H9 (cell line): ENCODE measurements at regions not wholly inside any gene's neighbourhood (a gene's known extent, or its start where the extent isn't known, plus 50 kb on each side); places are given as distances from the start of the nearest gene placed in this dataset.
"Not testable (repeated sequence)": the region's sequence is repeated elsewhere in the genome, so short reads cannot be mapped to it uniquely, and the experiment has no call there.

Source experiments
- DNase-seq: peaks from one replicate; pipeline ENCODE4 v3.0.0-alpha.2; 2017
- H2AFZ ChIP-seq: one replicate; pipeline ENCODE4 v1.6.1; 2013; ENCODE audit warnings: mild to moderate bottlenecking, low read length, control low read depth, moderate library complexity
- H2AK5ac ChIP-seq: 2 replicates; pipeline ENCODE4 v1.6.1; 2013; ENCODE audit warnings: low read length, control low read depth, mixed read lengths; ENCODE audit not compliant: insufficient read length
- H2BK120ac ChIP-seq: one replicate; pipeline ENCODE4 v1.6.1; 2013; ENCODE audit warnings: low read depth, mild to moderate bottlenecking, low read length, control low read depth, inconsistent platforms; ENCODE audit not compliant: poor library complexity, severe bottlenecking
- H2BK12ac ChIP-seq: 2 replicates; pipeline ENCODE4 v1.6.1; 2013; ENCODE audit warnings: low read length, control low read depth, mixed read lengths, low read depth; ENCODE audit not compliant: insufficient read length
- H2BK15ac ChIP-seq: 2 replicates; pipeline ENCODE4 v1.6.1; 2013; ENCODE audit warnings: low read depth, low read length, control low read depth
- H2BK20ac ChIP-seq: one replicate; pipeline ENCODE4 v1.6.1; 2013; ENCODE audit warnings: low read depth, mild to moderate bottlenecking, low read length, control low read depth, inconsistent platforms; ENCODE audit not compliant: poor library complexity, severe bottlenecking
- H2BK5ac ChIP-seq: 2 replicates; pipeline ENCODE4 v1.6.1; 2013; ENCODE audit warnings: low read length, control low read depth, mixed read lengths; ENCODE audit not compliant: insufficient read length
- H3K14ac ChIP-seq: 2 replicates; pipeline ENCODE4 v1.6.1; 2013; ENCODE audit warnings: low read length, control low read depth; ENCODE audit not compliant: insufficient read depth
- H3K18ac ChIP-seq: 2 replicates; pipeline ENCODE4 v1.6.1; 2013; ENCODE audit warnings: low read depth, mild to moderate bottlenecking, mixed read lengths, low read length, control low read depth; ENCODE audit not compliant: insufficient read length
- H3K23ac ChIP-seq: 2 replicates; pipeline ENCODE4 v1.6.1; 2013; ENCODE audit warnings: low read length, control low read depth, mixed read lengths, low read depth; ENCODE audit not compliant: insufficient read length
- H3K23me2 ChIP-seq: 2 replicates; pipeline ENCODE4 v1.6.1; 2013; ENCODE audit warnings: low read depth, mild to moderate bottlenecking, mixed read lengths, low read length, control low read depth; ENCODE audit not compliant: insufficient read length, poor library complexity, severe bottlenecking
- H3K27ac ChIP-seq: 2 replicates; pipeline ENCODE4 v1.5.1; 2013; ENCODE audit warnings: low read length, control low read depth, mixed read lengths, low read depth; ENCODE audit not compliant: insufficient read length
- H3K27me3 ChIP-seq: 2 replicates; pipeline ENCODE4 v1.6.1; 2013; ENCODE audit warnings: low read length, control low read depth, inconsistent platforms; ENCODE audit not compliant: insufficient read depth
- H3K4ac ChIP-seq: 2 replicates; pipeline ENCODE4 v1.6.1; 2013; ENCODE audit warnings: low read depth, mild to moderate bottlenecking, control low read depth, inconsistent platforms, low read length, moderate library complexity
- H3K4me1 ChIP-seq: 2 replicates; pipeline ENCODE4 v1.6.1; 2013; ENCODE audit warnings: low read length, control low read depth, inconsistent platforms; ENCODE audit not compliant: insufficient read depth
- H3K4me2 ChIP-seq: 2 replicates; pipeline ENCODE4 v1.6.1; 2013; ENCODE audit warnings: low read length, control low read depth, mixed read lengths; ENCODE audit not compliant: insufficient read length, insufficient read depth
- H3K56ac ChIP-seq: 2 replicates; pipeline ENCODE4 v1.6.1; 2013; ENCODE audit warnings: low read depth, mild to moderate bottlenecking, mixed read lengths, low read length, control low read depth; ENCODE audit not compliant: insufficient read length
- H3K79me1 ChIP-seq: 2 replicates; pipeline ENCODE4 v1.6.1; 2013; ENCODE audit warnings: low read depth, mild to moderate bottlenecking, moderate library complexity, low read length, control low read depth, inconsistent platforms; ENCODE audit not compliant: insufficient read depth, poor library complexity, severe bottlenecking
- H3K79me2 ChIP-seq: 2 replicates; pipeline ENCODE4 v1.6.1; 2013; ENCODE audit warnings: low read length, control low read depth, inconsistent platforms; ENCODE audit not compliant: insufficient read depth
- H3K9ac ChIP-seq: 2 replicates; pipeline ENCODE4 v1.6.1; 2013; ENCODE audit warnings: low read length, control low read depth, mixed read lengths; ENCODE audit not compliant: insufficient read length; ENCODE audit errors: extremely low read depth
- H3K9me3 ChIP-seq: one replicate; pipeline ENCODE4 v1.6.1; 2013; ENCODE audit warnings: low read depth, low read length, inconsistent platforms; ENCODE audit not compliant: control insufficient read depth
- H3T11ph ChIP-seq: one replicate; pipeline ENCODE4 v1.6.1; 2013; ENCODE audit warnings: mild to moderate bottlenecking, low read length, control low read depth, inconsistent platforms
- H4K20me1 ChIP-seq: one replicate; pipeline ENCODE4 v1.6.1; 2013; ENCODE audit not compliant: control insufficient read depth, insufficient read length, insufficient read depth
- H4K5ac ChIP-seq: 2 replicates; pipeline ENCODE4 v1.6.1; 2013; ENCODE audit warnings: low read depth, mild to moderate bottlenecking, mixed read lengths, low read length, control low read depth; ENCODE audit not compliant: insufficient read length
- H4K8ac ChIP-seq: replicated peaks from 2 replicates; pipeline ENCODE4 v1.6.1; 2013; ENCODE audit warnings: low read length, control low read depth, mixed read lengths, low read depth; ENCODE audit not compliant: insufficient read length
- H4K91ac ChIP-seq: 2 replicates; pipeline ENCODE4 v1.6.1; 2013; ENCODE audit warnings: low read depth, mild to moderate bottlenecking, moderate library complexity, mixed read lengths, low read length, control low read depth; ENCODE audit not compliant: insufficient read length
- H3K27ac Mint-ChIP-seq, 3 experiments: 2 replicates in 2 of 3; 3 replicates in 1 of 3; pipeline ENCODE4 v1.8.0; 2020 to 2021; ENCODE audit warnings: mixed read lengths in 3 of 3, mild to moderate bottlenecking in 1 of 3, moderate library complexity in 1 of 3
- H3K27me3 Mint-ChIP-seq: 2 replicates; pipeline ENCODE4 v1.8.0; 2021; ENCODE audit warnings: low read depth, mild to moderate bottlenecking, moderate library complexity, mixed read lengths
- H3K36me3 Mint-ChIP-seq, 3 experiments: 2 replicates in 2 of 3; 3 replicates in 1 of 3; pipeline ENCODE4 v1.8.0; 2020 to 2021; ENCODE audit warnings: low read depth in 3 of 3, mixed read lengths in 3 of 3; ENCODE audit not compliant: insufficient read depth in 1 of 3
- H3K4me1 Mint-ChIP-seq, 2 experiments: 2 replicates each; pipeline ENCODE4 v1.8.0; 2020; ENCODE audit warnings: mixed read lengths in 2 of 2
- H3K4me3 Mint-ChIP-seq, 2 experiments: 2 replicates in 1 of 2; 3 replicates in 1 of 2; pipeline ENCODE4 v1.8.0; 2020 to 2021; ENCODE audit warnings: mild to moderate bottlenecking in 2 of 2, mixed read lengths in 2 of 2, moderate library complexity in 1 of 2
- H3K9me3 Mint-ChIP-seq, 2 experiments: 2 replicates in 1 of 2; 3 replicates in 1 of 2; pipeline ENCODE4 v1.8.0; 2020; ENCODE audit warnings: mild to moderate bottlenecking in 2 of 2, mixed read lengths in 2 of 2, moderate library complexity in 1 of 2
- WGBS: extraction: QIAGEN DNeasy Blood & Tissue Kit; methylation state at CpG from one replicate; pipeline ENCODE4 v1.1.7; 2013; ENCODE audit warnings: missing lambda C conversion rate, low lambda C conversion rate, mixed read lengths; ENCODE audit not compliant: insufficient read length; ENCODE audit errors: extremely low coverage; 5-methylcytosine and 5-hydroxymethylcytosine counted together

DNA sequence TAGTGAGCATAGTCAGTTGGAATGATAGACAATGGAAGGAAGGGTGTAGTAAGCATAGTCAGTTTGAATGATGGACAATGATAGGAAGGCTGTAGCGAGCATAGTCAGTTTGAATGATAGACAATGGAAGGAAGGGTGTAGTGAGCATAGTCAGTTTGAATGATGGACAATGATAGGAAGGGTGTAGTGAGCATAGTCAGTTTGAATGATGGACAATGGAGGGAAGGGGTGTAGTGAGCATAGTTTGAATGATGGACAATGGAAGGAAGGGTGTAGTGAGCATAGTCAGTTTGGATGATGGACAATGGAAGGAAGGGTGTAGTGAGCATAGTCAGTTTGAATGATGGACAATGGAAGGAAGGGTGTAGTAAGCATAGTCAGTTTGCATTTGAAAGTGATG is 755.8 kb upstream of the TPTE start:
- H3K4me1 Mint-ChIP-seq: not testable (repeated sequence)

DNA sequence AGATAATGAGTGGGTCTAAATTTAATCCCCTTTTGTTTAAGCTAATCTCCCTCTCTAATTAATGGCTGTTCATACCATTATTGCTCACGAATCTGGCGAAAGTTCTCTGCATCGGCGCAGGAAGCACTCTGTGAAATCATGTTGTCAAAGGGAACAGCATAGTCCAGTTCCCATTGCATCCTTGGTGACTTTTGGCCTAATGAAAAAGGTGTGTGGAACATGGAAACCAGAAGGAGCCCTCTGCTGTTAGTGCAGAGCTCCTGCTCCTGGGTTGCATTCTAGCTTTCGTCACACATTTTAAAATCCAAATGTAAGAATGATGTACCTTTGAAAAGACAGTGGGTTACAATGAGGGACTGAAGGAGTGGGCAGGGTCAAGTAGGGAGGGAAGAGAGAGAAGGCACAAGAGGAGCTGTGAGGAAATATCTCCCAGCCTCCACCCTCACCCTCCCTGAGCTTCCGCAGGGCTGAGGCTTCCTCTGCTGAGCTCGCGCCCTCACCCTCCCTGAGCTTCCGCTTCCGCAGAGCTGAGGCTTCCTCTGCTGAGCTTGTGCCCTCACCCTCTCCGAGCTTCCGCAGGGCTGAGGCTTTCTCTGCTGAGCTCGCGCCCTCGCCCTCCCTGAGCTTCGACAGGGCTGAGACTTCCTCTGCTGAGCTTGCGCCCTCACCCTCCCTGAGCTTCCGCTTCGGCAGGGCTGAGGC is 754.3 kb upstream of the TPTE start:
- not testable (repeated sequence) for H3K9me3 Mint-ChIP-seq, H3K79me2 ChIP-seq, H3K36me3 Mint-ChIP-seq, H2BK20ac ChIP-seq, H3K27ac Mint-ChIP-seq, H3K23me2 ChIP-seq, H3T11ph ChIP-seq, H3K4ac ChIP-seq, H3K27me3 ChIP-seq, H3K4me1 Mint-ChIP-seq, H4K8ac ChIP-seq, H4K20me1 ChIP-seq, H2BK120ac ChIP-seq, H4K5ac ChIP-seq, H3K27ac ChIP-seq, H3K14ac ChIP-seq, H3K4me2 ChIP-seq, H3K23ac ChIP-seq, DNase-seq, H2BK5ac ChIP-seq, H3K4me3 Mint-ChIP-seq, H2BK12ac ChIP-seq, H3K79me1 ChIP-seq, H2BK15ac ChIP-seq, H3K9ac ChIP-seq, H3K18ac ChIP-seq, H3K27me3 Mint-ChIP-seq, H3K56ac ChIP-seq, H3K4me1 ChIP-seq, H2AFZ ChIP-seq, H2AK5ac ChIP-seq, H4K91ac ChIP-seq
- peaks cover 93% of the 10 kb centered on the region for H3K9me3 ChIP-seq
- no CpG with 5 or more reads among the region's 19 CpGs for WGBS

More for the DNA sequence above, 755.8 kb upstream of the TPTE start:
- not testable (repeated sequence) for H4K91ac ChIP-seq, H3K36me3 Mint-ChIP-seq, H2BK5ac ChIP-seq, H3K18ac ChIP-seq, H4K5ac ChIP-seq, H3K4me2 ChIP-seq, H3K79me2 ChIP-seq, H2AFZ ChIP-seq, DNase-seq, H3K27ac ChIP-seq, H3K27me3 Mint-ChIP-seq, H2BK120ac ChIP-seq, H3K9ac ChIP-seq, H2AK5ac ChIP-seq, H4K20me1 ChIP-seq, H3K4ac ChIP-seq, H4K8ac ChIP-seq, H3K79me1 ChIP-seq, H3K56ac ChIP-seq, H3K23me2 ChIP-seq, H3K4me1 ChIP-seq, H3T11ph ChIP-seq, H2BK12ac ChIP-seq, H2BK15ac ChIP-seq, H3K23ac ChIP-seq, H2BK20ac ChIP-seq, H3K9me3 Mint-ChIP-seq, H3K27me3 ChIP-seq, H3K14ac ChIP-seq, H3K27ac Mint-ChIP-seq, H3K4me3 Mint-ChIP-seq
- peaks cover 93% of the 10 kb centered on the region for H3K9me3 ChIP-seq
- no CpG with 5 or more reads among the region's 1 CpG for WGBS
